Lower lobe of right lung (tissue), 2 donors: ENCODE measurements at regions not wholly inside any gene's neighbourhood (a gene's known extent, or its start where the extent isn't known, plus 50 kb on each side); places are given as distances from the start of the nearest gene placed in this dataset.

ENCODE experiments used
- ATAC-seq, 2 donors: fragments of 200-7000 bp; cut with Tn5 transposase; one replicate each; pipeline ENCODE4 v1.9.1; 2020 to 2022; ENCODE audit warnings: mild to moderate bottlenecking in 2 of 2, moderate library complexity in 2 of 2
- DNase-seq: peaks from one replicate; pipeline ENCODE4 v3.0.0-alpha.2; 2020
- H3K27ac ChIP-seq: fragments of 200-600 bp; one replicate; pipeline ENCODE4 v1.8.0; 2022
- H3K27me3 ChIP-seq: fragments of 200-600 bp; one replicate; pipeline ENCODE4 v1.8.0; 2022; ENCODE audit warnings: low read depth
- H3K36me3 ChIP-seq: fragments of 200-600 bp; one replicate; pipeline ENCODE4 v1.8.0; 2022; ENCODE audit warnings: mild to moderate bottlenecking
- H3K4me1 ChIP-seq: fragments of 200-600 bp; one replicate; pipeline ENCODE4 v1.8.0; 2022
- H3K4me3 ChIP-seq: fragments of 200-600 bp; one replicate; pipeline ENCODE4 v1.8.0; 2022; ENCODE audit warnings: mild to moderate bottlenecking
- H3K9me3 ChIP-seq: fragments of 200-600 bp; one replicate; pipeline ENCODE4 v1.8.0; 2022
- CTCF ChIP-seq: fragments of 200-600 bp; IDR thresholded peaks from one replicate; pipeline ENCODE4 v1.8.0; 2022; ENCODE audit warnings: antibody characterized with exemption, mild to moderate bottlenecking
- intact Hi-C: fragments of 100-400 bp; cut with DNase I; formaldehyde crosslinking; loops from one replicate; pipeline ENCODE4 v1.11.0; 2022
- donor health status: DM: no; HTN: yes; CAD: no; lungs with severe emphysema.

- intact Hi-C loops: no loop called here
- Histone ChIP-seq H3K36me3 (no peaks in the 10 kb centered on the region), H3K27ac (no peak overlapping the region), H3K9me3 (no peaks in the 10 kb centered on the region), H3K4me3 (no peak overlapping the region), H3K27me3 (no peaks in the 10 kb centered on the region), H3K4me1 (no peaks in the 10 kb centered on the region)
- no peak for TF ChIP-seq CTCF
- no peak for ATAC-seq
- no peak for DNase-seq
Observed at GRCh38 chr16:60180609-60181008, 1446.5 kb upstream of the GOT2 start.

- intact Hi-C loops: no loop called here
- Histone ChIP-seq H3K4me1 (no peaks in the 10 kb centered on the region), H3K9me3 (no peaks in the 10 kb centered on the region), H3K27me3 (no peaks in the 10 kb centered on the region), H3K36me3 (no peaks in the 10 kb centered on the region), H3K27ac (no peak overlapping the region), H3K4me3 (no peak overlapping the region)
- no peak for ATAC-seq
- no peak for DNase-seq
- TF ChIP-seq CTCF: no peak
Observed at GRCh38 chr16:60170196-60170595, 1436.1 kb upstream of the GOT2 start.

GRCh38 chr16:60166111-60166510 is 1432.0 kb upstream of the GOT2 start:
- Histone ChIP-seq H3K27me3 (no peaks in the 10 kb centered on the region), H3K36me3 (no peaks in the 10 kb centered on the region), H3K4me3 (no peak overlapping the region), H3K27ac (no peak overlapping the region), H3K9me3 (no peaks in the 10 kb centered on the region), H3K4me1 (no peaks in the 10 kb centered on the region)
- DNase-seq (no peak), ATAC-seq (no peak)
- no peak for TF ChIP-seq CTCF
- intact Hi-C loops: no loop called here

GRCh38 chr16:60151987-60152386 is 1417.9 kb upstream of the GOT2 start:
- intact Hi-C loops: no loop called here
- H3K4me1 ChIP-seq: no peaks in the 10 kb centered on the region
- no peaks in the 10 kb centered on the region for H3K27me3 ChIP-seq
- ATAC-seq (no peak), DNase-seq (no peak)
- TF ChIP-seq CTCF: no peak
- no peaks in the 10 kb centered on the region for H3K36me3 ChIP-seq
- H3K4me3 ChIP-seq: no peak overlapping the region
- no peak overlapping the region for H3K27ac ChIP-seq
- H3K9me3 ChIP-seq: no peaks in the 10 kb centered on the region

- H3K4me1 ChIP-seq: no peaks in the 10 kb centered on the region
- no peak overlapping the region for H3K4me3 ChIP-seq
- TF ChIP-seq CTCF: no peak
- no peaks in the 10 kb centered on the region for H3K36me3 ChIP-seq
- DNase-seq (no peak), ATAC-seq (no peak)
- no peak overlapping the region for H3K27ac ChIP-seq
- no peaks in the 10 kb centered on the region for H3K9me3 ChIP-seq
- intact Hi-C loops: no loop called here
- H3K27me3 ChIP-seq: no peaks in the 10 kb centered on the region
Observed at GRCh38 chr16:60150907-60151306, 1416.8 kb upstream of the GOT2 start.

GRCh38 chr16:60143348-60143705 is 1409.2 kb upstream of the GOT2 start:
- no peaks in the 10 kb centered on the region for H3K36me3 ChIP-seq
- intact Hi-C loops: no loop called here
- no peaks in the 10 kb centered on the region for H3K4me1 ChIP-seq
- ATAC-seq (no peak), DNase-seq (no peak)
- H3K4me3 ChIP-seq: no peak overlapping the region
- no peak for TF ChIP-seq CTCF
- H3K9me3 ChIP-seq: peaks cover 4% of the 10 kb centered on the region
- H3K27ac ChIP-seq: no peak overlapping the region
- H3K27me3 ChIP-seq: no peaks in the 10 kb centered on the region
